HuH-7.5 (cell line): ENCODE measurements at regions not wholly inside any gene's neighbourhood (a gene's known extent, or its start where the extent isn't known, plus 50 kb on each side); places are given as distances from the start of the nearest gene placed in this dataset.
"Not testable (repeated sequence)": the region's sequence is repeated elsewhere in the genome, so short reads cannot be mapped to it uniquely, and the experiment has no call there.

Experiments
- DNase-seq: peaks from one replicate; pipeline ENCODE4 v3.0.0; 2011; ENCODE audit warnings: low spot score

DNA sequence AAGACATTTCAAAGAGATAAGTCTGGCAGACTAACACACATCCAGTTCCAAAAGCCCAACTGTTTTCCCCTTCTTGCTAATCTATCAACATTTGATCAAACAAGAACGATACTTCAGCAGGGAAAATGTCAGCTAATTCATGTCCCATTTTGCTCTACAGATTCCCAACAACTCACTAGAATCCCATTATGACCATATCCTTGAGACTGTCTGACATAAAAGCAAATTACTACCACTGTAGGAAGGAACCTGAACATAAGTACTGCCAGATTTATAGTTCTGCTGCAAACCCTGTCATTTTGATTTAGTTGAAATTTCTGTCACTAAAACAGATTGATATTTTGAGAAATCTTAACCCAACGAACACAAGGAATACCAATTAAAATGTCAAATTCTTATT lies 193.0 kb upstream of the REG3G start:
- DNase-seq = no peak

DNA sequence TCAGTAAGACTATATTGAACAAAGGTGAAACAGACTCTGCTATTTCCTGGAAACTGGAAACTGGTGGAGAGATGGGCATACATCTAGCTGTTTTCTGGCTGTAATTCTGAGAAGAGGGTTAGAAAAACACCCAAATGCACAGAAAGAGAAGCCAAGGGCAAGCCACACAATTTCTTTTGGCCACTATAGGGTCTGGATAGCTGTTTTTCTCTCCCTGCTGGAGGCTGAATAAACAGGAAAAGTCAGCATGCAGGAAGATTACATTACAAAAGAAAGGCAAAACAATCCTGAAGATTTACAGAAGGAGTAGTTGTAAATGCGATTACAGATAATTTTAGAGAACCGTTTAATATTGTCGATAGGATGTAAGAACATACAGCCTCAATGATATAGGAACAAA lies 186.2 kb upstream of the REG3G start:
- DNase-seq = no peak

DNA sequence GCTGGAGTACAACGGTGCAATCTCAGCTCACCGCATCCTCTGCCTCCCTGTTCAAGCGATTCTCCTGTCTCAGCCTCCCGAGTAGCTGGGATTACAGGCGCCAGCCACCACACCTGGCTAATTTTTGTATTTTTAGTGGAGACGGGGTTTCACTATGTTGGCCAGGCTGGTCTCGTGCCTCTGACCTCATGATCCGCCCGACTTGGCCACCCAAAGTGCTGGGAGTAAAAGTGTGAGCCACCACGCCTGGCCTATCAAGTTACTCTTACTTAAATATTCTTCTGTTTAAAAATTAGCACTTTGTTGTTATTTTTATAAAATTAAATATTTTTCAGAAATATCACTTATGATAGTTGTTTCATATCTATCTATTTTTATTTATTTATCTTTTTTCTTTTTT lies 185.2 kb upstream of the REG3G start:
- not testable (repeated sequence) for DNase-seq

DNA sequence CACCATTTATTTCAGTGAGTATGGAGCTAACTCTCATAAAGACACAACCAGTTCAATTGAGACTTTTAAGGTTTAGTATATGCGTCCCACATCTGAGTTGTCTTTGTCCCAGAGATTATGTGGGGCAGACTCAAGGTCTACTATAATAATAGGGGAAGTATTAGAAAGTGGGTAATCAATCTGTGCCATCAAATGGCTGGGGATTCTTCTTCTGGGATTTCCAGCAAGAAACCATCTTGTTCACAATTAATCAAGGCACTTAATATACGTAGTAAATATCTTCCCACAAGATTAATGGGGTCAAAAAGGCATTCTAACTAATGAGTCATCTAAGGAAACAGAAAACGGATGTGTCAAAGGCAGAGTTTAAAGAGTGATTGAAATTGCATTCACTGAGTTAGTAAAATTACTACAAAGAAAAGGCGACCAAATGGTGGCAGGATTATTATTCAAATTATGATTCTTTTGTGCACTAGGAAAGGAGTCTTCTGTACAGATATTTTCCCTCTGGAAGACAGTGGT lies 179.8 kb upstream of the REG3G start:
- DNase-seq = no peak

DNA sequence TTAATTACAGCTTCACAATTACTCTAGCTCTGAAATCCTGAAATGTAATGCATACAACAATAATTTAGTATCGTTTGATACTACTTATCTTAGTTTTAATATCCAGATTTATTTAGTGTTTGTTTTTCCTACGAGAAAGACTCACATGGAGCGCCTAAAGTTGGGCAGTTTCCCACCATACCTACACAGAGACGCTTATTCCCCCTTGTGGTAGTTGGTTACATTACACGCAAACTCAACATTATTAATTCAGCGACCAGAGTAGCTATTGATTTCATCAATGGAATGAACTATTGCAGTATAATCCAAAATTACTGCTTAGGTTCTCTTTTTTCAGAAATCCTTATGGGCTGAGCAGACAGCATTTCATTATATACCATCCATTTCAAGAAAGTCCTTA lies 164.0 kb upstream of the REG3G start:
- peak; percentile 5 for DNase-seq

DNA sequence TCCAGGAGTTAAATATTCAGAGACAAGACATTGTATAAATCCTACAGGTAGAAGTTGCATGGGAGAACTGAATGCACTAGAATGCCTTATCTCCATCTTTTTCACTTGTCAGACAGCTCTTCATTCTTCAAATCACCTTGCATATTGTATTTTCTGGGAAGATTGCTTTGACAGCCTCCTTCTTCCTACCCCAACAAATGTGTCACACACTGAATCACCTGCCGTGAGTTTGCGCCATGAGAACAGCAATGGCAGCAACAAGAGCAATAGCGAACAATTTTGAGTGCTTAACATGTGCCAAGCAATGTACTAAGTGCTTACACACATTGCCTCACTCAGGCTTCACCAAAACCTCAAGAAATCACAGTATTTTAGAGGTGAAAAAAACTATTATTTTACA lies 161.3 kb upstream of the REG3G start:
- DNase-seq = no peak

DNA sequence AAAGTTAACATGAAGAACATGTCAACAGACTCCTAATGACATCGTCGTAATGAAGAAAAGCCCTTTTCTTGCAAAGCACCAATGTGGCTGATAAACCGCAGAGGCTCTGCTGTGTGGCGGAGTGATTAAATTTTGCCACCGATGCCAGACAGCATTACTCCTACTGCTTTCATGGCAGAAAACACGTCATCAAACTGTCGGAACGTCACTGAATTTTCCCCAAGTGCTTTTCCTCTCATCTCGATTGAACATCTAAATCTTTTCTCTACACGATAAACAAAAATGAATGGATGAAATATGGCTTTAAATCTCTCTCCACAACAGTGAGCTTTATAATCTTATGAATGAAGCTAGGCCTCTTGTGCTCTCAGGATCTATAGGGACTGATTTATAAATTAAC lies 159.8 kb upstream of the REG3G start:
- DNase-seq = no peak

DNA sequence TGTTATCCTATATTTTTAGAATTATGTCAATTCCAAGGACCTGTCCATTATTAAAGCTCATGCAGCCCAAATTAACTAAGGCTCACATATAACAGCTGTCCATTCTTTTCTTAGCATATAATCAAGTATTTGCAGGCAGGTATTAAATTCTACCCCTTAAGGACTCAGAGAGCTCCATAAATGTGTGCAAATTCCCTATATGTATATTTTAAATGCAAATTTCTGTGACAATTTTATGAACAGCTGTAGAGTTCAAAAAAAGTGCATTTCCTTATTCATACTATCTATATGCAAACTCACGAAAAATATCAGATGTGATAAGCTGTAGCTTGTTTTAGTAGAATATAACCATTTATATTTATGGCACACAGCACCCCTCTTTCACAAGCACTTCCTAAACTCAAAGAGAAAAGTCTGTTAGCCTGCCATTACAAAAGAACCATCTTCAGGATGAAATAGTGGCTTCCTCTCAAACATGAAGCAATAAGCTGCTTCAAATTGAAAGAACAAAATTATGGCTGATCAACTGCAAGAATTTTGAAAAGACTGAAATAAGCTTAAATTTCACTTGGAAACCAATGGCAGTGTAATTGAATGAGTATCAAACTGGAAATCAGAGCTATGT lies 155.0 kb upstream of the REG3G start:
- DNase-seq = no peak

DNA sequence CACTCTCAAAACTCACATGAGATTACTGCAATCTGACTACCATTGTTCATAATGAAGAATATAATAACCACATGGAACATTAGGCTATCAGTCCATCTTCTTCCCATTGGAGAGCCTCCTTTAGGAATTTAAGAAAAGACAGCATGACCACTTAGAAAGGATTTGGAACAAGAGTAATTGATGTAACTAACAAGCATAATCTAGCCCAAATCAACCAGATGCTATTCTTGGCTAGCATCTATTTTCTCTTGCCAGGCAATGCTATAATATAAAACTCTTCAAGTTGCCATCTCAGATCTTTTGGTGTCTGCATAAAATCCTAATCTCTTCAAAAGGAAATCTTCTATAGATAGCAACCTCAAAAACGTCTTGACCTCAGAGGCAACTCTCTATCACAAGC lies 152.0 kb upstream of the REG3G start:
- no peak for DNase-seq

DNA sequence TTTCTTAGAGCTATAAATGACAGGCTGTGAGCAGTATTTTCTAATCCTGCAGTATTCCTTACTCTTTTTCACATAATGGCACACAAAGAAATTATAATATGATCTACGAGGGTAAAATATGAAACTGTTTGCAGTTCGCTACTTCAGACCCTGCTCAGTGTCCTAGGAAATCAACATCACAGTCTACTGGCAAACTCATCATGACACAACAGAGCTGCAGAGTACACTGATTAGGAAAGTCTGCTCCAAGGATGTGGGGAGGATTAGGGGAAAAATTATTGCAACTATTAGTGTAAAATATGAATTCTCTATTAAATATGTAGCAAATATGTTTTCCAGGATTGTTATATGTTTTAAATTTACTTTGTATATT lies 149.2 kb upstream of the REG3G start:
- DNase-seq = no peak

DNA sequence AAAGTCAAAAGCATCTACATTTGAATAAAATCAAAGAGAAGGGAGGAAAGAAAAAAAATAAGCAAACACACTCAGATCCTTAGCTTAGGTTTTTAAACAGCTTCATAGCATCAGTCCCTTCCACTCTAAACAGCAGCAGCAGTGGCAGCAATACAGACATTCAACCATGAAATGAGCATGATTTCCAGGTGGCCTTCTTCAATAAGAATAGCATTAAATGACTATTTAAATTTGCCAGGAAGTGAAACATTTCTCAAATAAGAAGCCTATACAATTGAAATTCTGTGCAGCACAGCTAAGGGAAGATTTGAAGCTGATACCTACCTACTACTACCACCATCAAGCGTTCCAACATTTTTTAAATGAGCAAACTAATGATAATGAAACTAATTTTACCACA lies 138.1 kb upstream of the REG3G start:
- DNase-seq = no peak

DNA sequence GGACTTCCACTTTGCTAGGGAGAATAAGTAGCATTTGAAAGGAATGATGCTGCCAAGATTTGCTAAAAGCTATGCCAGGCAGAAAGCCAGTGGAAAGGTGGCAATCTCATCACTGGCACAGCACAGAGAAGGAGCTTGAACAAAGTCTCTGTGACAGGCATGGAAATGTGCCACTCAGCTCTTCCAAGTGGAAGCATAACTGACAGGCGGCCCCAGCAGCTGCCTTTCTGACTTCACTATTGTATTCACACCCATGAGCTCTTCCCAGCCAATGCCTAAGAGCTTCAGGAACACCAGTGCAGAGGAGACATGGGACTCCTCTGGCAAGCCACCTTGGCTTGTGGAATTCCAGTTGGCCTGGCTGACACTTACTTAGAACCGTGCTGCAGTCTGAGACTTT lies 134.6 kb upstream of the REG3G start:
- DNase-seq = no peak

DNA sequence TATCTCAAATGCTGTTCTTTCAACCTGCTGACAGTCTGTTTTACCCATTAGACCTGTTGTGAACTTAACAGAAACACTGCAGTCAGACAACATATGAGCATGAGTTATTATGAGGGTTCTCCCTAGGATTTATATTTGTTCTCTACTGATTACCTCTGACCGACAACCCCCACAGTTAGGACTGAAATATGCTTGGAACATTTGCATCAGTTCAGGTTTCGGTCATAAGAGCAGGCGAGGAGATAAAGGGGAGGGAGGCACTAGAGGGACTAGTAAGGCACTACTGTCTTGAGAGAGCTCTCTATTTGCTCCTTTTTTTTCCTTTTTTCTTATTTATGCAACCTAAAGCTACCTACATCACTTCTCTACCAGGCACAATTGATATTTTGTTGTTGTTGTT lies 133.2 kb upstream of the REG3G start:
- DNase-seq = no peak

DNA sequence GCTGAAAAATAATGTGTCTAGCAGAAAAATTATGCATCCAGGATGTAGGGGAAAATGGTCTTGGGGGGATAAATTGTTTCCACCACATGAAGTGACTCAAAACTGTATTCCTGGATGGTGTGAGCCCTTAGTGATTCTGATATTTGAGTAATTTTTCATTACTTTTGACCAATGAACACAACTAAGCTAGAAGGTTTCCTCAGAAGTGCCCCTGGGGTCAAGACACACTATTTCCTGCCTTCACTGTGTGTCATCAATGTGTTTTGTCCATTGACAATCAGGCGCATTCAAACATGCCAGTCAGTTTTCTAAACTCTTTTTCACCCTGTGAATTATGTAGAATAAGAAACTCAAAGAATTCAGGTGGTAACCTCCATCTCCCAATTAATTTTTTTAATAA lies 130.5 kb upstream of the REG3G start:
- no peak for DNase-seq

DNA sequence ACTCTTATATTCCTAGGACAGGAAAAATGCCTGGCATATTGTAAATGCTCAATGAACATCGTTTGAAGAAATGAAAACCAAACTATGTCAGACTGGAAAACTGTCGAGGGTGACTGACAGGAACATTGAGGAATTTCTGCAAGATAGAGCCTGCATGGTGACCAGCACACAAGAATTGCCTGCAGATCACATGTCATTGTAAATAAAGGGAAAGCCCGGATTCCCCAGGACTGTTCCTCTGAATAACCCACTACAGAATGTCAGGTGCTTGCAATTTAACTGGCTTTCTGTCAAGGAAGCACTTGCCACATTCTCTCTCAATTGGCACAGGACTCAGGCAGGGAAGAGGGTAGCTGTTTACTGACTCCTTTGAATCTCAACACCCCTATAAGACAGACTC lies 129.0 kb upstream of the REG3G start:
- DNase-seq = no peak

DNA sequence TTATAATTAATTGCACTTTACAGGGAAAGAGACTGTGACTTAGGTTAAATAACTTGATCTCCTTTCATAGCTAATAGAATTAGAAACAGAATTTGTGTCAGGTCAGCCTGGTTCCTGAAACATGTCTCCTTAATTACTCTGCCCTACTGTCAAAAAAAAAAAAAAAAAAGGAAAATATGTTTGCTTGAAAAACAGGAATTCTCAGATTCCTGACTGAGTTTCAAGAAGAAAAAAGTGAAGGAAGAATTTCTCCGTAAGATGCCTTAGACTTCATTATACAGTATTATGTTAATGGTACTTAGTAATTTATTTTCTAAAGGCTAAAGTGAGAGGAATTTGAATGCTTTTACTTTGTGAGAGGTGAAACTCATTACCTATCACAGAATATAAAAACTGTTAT lies 118.4 kb upstream of the REG3G start:
- no peak for DNase-seq

DNA sequence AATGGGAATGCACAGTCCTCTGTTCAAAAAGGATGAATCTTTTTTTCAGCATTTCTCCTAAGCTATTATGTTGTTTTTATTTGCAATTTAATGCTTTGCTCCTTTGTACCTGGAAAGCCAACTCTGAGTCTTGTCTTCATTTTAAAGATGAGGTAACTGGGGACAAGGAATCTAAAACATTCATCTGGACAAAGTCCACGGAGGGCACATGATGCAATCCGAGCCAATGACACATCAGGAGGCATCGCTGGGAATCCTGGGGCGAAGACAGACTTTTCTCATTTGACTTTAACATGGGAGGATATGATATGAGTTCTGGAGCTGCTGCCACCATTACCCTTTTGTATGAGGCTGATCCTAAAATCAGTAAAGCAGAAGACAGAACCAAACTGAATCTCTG lies 116.5 kb upstream of the REG3G start:
- DNase-seq = no peak

DNA sequence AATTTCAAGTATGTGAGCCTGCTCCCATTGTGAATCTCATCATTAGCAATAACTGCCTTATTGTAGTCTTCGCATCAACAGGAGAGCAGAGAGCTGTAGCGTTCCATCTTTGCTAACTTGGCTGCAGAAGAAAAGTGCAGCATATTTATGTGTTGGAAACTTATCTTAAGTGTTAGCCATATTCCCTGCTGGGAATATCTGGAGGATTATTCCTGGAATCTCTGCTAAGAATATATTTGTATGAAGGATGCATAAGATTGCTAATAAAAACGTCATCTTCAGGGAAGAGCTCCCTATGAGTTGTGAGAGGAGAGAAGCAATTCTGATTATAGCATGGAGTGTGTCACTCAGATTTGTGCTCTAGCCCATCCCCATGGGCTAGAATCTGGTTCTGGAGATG lies 115.1 kb upstream of the REG3G start:
- DNase-seq = no peak

DNA sequence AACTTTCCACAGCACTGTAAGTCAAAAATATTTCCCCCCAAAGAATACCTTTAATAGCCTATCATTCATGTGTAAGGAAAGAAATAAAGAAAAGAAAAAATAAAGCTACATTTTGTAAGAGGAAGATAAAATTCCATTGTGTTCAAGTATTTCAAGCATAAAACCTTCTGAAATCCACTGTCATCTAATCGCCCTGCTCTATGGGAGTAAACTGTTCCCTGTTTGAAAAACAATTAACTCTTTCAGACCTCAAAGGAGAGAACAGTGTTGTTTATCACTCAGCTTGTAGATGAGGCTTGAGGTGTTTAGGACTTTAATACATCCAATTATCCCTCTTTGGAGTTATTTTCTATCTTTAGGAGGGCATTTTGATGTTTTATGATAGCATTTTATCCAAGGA lies 112.2 kb upstream of the REG3G start:
- DNase-seq = no peak

DNA sequence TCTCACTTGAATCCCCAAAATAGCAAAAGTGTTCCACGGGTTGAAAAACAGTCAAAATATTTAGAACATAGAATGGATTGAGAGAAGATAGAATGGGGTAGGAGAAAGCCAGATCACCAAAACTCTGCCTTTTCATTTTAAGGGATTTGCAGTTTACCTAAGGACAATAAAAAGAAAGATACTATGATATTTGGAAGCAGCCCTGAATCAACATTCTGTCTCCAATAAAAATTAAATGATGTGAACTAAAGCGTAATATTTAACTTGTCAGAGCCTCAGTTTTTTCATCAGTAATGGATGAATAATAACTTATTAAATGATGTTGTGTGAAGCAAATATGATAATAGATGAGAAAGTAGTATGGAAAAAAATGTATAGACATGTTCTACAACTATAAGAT lies 100.2 kb upstream of the REG3G start:
- DNase-seq = no peak

DNA sequence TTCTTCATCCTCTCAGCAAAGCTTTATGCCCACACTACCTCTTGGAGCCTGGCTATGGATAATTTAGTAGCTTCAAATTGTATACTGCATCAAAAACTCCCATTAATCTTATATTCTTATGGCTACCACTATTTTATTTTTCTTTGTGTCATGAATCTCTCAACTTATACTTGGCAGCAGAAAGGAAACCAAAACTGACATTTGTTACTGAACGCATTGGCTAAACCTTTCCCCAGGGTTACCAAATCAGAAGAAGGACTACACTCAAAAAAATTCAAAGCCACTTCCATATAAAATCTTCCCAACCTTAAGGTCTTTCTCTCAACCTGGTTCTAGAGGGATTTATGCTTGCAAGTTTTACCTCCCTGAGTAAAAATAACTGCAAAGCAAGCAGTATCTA lies 97.0 kb upstream of the REG3G start:
- no peak for DNase-seq

DNA sequence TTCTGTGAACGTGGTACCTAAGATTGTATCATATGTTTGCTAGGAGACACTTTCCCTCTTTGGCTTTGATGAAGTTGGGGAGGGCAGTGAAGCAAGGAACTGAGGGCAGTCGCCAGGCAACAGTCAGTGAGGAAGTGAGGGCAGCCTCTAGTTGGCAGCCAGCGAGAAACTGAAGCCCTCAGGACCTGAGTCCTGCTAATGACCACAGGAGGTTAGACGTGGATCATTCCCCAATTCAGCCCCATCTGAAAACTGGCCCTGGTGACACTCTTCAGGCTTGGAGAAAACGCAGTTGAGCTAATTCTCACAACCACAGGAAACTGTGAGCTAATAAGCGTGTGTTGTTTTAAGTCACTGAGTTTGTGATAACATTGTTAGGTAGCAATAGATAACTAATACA lies 84.5 kb upstream of the REG3G start:
- no peak for DNase-seq

DNA sequence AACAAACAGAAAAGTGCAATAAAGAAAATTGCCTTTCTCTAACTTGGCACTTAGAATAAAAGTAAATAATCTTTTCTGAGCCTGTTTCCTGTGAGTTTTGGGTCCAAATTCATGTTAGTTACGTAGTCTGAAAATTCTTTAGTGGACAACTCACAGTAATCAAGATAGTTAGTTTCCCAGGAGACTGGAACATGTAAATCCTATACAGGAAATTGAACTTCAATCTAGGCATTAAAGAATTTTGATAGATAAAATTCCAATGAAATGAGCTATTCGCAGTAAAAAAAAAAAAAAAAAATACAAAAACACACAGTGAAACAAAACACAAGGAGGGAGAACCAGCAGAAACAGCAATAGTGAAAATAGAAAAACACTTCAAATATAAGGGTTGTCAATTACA lies 83.8 kb upstream of the REG3G start:
- DNase-seq = no peak

DNA sequence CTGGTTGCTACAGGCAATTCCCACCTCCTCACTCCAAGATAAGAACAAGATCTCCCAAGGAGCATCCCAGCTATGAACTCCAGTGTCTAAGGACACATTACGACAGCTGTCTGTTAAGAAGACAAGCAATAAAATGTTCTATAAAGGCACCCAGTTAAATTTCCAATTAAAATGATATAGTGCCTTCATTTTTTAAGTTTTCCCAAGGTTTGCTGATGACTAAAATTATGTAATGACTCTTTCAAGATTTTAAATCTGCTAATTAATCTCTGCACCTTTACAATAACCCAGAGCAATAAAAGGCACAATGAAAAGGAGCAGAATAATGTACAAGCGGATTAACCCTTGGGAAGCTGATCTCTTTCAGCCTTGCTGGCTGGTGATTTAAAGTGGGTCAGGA lies 61.6 kb upstream of the REG3G start:
- DNase-seq = no peak

DNA sequence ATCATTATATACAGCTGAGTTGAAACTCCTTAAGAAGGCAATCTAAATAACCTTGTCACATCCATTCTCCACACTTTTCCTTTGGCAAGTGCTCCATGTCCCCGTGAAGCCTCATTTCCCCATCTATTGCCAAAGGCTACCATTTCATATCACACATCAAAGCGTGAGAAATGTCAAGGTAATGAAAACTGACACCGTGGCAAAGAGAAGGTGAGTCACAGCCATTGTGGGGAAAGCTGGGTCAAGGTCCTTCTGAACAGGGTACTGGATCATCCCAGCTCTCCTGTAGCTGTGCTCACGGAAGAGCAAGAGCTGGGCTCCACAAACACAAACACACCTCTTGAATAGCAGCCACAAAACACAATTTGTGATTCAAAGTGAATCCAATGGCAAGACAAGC lies 58.2 kb upstream of the REG3G start:
- no peak for DNase-seq
